Activated CD4-positive, alpha-beta T cell treated with anti-CD3 and anti-CD28 coated beads, Interleukin-2, Interleukin-6, amounts not matched to agents 100 ng/mL and 50 ng/mL, durations not matched to agents 16 hours and 8 hours (primary cell): ENCODE measurements at regions not wholly inside any gene's neighbourhood (a gene's known extent, or its start where the extent isn't known, plus 50 kb on each side); places are given as distances from the start of the nearest gene placed in this dataset.
A peak's percentile ranks its signal among the peaks of the same experiment; 100 is the strongest.

ENCODE experiments used
- DNase-seq: peaks from one replicate; pipeline ENCODE4 v3.0.0-alpha.2; 2020

DNA sequence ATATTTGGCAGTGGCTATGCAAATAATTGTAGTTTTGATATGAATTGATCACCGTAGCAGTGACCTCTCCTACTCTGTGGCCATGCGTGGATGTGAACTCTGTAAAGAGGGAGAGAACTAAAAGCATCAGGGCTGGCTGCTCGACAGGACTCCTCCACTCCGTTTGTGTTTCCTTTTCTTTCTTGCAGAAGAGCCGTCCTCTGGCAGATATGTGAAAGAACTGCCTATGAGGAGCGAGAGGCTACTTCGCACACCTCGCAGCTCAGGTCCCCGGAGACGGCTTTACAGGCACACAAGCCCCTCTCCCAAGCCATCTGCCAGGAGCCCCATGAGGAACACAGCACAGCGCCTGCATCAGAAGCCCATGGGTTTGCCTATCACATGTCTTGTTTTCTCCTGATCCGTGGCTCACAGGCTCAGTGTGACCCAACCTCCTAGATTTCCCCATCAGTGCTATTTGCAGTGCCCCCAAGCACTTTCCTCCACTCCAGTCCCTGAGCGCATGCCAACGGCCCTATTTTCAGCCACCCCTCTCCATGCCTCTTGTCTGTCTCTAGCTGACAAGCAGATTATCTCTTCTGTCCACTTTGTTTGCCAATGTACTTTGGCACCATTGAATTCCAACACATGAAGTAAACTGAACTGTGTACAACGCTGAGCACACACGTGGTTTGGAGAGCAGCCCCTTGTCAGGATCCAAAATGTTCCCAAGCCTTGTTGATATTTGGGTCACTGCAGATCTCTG is 164.3 kb upstream of the AKR1E2 start:
- DNase-seq: no peak

DNA sequence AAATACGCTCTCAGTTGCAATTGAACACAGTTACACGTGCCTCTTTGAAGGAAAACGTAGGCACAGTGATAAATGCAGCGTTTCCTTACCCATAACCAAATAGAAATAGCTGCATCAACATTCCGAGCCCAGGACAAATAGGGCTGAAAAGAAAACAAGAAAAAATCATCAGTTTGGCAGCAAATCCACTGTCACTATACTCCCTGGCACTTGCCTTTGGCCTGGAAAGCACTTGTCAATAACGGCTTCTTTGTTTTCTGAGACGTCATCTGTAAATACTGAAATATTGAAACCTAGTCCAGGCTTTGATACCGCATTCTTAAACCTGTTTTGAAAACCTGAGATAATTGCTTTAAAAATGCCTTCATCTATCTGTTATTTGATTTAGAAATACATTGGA is 167.2 kb upstream of the AKR1E2 start:
- no peak for DNase-seq

DNA sequence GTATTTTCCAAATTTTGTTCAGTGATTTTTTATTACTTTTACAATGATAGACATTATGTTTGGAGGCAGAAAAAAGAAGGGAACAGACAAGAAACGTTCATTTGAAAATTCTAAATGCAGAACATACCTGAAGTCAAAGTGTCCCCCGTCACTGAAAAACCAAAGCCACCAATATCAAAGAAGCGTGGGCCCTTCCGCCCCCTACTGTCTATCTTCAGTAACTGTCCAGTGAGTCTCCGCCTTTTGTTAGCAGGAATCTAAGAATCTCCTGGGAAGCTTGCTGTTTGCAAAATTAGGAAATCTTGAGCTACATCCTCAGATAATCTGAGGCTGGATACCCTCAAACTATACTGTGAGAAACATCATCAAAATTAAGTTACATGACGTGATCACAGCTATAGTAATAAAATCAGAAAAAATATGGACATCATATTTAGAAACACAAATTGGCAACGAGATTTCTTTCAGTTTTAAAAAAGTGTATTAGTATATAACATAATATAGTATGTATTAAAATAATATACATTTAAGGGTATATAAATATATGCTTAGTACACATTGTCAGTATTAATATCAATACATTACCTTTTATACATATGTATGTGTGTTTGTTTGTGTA is 169.3 kb upstream of the AKR1E2 start:
- peak; percentile 60 for DNase-seq

DNA sequence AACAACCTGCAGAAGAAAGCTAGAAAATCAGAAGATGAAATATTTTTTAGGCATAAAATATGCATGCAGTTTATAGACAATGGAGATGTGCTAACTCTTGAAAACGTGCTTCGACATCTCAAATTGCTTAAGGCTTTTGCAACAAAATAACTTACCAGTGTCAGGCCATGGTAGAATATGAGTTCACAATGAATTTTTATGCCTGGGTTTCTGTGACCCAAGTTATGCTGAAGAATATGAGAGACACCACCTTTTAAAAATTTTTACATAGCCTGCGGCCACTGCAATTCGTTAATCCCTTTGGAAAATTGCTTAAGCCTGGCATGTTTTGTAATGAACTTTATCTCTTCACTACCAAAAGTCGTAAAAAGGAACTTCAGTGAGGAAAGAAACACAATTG is 170.1 kb upstream of the AKR1E2 start:
- DNase-seq: no peak

DNA sequence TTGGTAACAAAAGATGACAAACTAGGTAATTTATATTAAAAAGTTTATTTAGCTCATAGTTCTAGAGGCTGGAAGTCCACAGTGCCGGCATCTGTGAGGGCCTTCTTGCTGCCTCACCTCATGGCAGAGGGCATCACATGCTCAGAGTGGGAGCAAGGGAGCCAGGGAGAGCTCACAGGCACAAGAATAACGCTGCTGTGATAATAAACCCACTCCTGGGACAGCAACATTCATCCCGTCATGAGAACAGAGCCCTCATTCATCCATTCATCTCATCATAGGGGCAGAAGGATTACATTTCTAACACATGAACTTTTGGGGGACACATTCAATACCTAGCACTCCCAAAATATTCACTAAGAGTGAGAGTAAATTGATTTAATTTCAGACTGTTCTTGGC is 170.6 kb upstream of the AKR1E2 start:
- no peak for DNase-seq

DNA sequence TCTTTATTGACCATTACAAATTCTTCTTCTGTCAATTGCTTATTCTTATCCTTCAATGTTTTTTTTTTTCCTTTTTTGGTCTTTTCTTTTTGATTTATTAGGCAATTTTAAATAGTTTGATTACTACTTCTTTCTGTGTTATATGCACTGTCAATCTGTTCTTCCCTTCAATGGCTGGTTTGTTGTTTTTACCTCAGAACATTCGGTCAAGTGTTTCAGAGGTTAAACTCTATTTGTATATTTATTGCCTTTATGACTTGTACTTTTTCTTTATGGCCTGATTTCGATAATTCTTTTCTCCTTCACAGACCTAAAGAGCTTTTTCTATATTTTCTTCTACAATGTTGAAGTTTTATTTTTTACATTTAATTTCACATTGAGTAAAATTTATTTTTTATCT is 171.5 kb upstream of the AKR1E2 start:
- no peak for DNase-seq

DNA sequence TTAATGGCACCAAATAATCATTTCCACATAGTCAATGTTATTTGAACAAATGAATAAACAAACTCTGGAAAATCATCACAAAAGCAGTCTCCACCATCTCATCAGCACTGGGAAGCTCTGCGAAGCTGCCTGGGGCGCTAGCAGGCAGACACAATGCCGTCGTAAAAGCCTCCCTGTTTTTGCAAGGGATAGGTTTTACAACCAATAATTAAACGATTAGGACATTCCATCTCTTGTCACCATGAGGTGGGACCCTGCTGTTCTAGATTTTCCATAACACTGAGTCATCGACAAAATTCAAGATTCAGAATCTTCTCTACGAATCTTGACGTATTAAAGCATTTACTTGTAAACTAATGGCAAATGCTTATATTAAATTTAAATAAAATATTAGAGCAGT is 172.8 kb upstream of the AKR1E2 start:
- no peak for DNase-seq

DNA sequence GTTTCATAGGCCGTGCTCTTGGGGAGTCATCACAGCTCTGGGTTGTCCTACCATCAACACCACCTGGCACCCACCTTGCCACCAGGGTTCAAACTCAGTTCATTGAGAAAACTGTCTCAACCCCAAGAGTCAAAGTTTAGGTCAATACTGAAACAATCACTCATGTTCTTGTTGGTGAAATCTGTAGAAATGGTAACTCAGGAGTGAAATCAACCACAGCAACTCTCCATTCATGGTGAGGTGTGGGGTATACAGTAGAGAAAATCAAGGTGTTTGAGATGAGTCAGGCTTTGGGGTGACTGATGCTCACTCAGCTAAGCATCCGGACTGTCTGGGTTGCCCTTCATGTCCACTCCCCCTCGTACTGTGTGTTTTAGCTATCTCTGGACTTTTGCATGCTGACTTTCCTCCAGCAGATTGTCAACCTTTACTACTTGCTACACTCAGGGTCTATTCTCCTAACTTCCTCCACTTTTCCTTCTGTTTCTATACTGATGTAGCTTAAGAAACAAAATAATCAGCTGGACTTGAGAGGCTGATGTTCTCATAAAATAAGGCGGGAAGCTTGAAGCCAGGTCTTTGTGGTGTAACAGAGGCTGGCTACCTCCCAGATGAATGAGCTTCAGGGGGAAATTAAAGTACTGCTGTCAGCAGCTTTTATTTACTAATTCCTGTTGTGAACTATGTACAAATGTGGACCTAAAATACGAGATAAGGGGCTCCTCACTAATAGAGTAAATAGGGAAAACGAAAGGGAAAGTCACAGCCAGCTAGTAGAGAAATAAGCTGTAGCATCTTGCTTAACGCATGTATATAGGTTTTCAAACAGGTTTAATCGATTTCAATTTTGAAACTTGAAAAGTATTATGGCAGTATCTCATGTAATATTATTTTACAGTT is 173.6 kb upstream of the AKR1E2 start:
- DNase-seq: peak; percentile 41

DNA sequence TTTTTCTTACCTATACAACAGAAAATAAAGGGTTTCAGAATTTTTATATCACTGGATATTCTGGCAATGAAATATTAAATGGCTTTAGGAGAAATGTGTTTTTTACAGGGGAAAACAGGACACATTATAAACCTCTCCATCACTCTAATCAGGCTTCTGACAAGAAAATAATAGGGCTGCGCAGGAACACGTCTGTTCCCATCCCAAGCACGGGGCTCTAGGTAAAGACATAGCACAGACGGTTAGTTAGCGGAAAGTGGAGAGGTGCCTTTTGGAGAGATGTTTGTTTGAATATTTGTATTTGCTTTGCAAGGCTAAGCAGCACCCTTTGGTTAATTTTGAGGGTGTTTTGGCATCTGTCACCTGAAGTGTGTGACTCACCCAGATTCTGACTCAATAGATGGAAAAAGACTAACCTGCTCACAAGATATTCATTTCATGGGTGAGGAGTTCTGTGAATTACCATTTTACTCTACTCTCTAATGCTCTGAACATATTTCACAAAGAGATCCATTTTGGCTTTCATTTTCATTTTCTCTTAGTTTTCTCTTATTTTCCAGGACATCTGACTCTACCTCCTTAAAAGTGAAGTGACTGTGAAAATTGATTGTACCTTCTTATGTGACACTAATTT is 174.5 kb upstream of the AKR1E2 start:
- DNase-seq: peak; percentile 52

DNA sequence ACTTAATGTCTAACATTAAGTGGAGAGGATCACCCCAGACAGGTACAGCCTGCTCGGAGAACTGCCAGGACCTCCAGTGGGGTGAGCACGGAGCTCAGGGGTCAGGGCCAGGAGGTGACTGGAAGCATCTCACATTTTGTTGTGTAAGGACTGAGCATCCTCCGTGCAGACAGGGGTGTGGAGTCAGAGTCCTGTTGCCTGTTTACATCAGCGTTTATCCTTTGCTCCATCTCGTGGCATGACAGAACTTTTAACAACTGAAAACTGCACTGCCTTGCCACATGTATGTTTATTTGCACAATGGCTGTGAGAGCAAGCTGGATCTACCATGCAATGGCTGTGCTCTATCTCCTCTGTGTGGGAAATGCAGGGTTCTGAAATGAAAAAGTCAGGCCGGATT is 175.4 kb upstream of the AKR1E2 start:
- DNase-seq: no peak

DNA sequence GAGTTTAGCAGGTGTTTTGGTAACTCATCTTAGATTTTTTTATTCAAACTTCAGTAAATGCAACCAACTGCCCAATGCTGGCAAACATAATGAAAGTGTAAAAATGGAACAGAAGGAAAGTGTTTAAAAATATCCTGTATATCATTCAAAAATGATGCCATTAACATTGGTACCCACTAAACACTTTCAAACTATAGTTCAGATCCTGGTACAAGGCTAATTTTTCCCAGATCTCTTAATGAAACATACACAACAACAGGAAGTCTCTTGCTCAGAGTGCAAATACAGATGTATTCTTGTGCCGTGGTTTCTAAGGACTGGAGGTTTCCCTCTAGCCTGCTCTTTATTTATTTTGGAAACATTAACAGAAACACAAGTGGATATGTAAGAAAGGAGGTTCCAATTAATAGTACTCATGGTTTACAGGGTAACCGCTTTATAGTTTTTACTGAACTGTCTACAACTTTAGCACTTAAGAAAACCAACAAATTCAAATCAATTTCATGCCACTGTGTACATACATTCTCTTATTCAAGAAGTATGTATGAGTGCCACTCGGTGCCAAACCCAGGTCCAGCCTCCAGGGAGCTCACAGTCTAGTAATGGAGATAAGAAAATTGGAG is 176.0 kb upstream of the AKR1E2 start:
- no peak for DNase-seq

DNA sequence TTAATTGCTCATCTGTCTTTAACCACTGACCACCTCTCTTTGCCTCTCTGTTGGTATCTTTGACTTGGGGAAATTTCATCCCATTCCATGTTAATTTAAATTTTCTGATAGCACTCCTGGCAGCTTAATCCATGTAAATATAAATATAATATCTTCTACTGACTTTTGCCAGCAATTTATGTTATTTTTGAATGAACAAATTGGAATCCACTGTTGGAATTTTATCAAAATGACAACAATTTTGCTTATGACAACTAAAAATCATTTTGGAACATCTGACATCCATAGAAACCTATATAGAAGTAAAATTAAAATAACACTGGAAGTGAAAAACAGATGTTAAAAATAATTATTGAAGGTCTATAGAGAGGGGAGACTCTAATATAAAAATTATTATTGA is 176.5 kb upstream of the AKR1E2 start:
- DNase-seq: no peak

DNA sequence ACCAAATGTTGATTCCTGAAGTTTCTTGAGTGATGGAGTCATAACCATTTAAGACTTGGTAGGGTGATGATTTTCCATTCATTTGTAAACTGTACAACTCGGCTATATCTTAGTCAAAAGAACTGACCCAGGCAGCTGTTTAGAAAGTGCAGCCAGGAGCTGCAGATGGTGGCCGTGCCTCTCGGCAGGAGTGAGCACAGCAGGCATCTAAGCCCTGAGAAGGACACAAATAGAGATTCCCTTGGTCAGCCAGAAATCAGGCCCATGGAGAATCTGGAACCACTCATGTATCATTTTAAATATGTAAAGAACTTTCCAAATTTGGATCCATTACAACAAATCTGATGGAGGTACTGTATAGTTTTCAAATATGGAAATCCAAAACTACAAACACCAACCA is 177.0 kb upstream of the AKR1E2 start:
- DNase-seq: no peak

DNA sequence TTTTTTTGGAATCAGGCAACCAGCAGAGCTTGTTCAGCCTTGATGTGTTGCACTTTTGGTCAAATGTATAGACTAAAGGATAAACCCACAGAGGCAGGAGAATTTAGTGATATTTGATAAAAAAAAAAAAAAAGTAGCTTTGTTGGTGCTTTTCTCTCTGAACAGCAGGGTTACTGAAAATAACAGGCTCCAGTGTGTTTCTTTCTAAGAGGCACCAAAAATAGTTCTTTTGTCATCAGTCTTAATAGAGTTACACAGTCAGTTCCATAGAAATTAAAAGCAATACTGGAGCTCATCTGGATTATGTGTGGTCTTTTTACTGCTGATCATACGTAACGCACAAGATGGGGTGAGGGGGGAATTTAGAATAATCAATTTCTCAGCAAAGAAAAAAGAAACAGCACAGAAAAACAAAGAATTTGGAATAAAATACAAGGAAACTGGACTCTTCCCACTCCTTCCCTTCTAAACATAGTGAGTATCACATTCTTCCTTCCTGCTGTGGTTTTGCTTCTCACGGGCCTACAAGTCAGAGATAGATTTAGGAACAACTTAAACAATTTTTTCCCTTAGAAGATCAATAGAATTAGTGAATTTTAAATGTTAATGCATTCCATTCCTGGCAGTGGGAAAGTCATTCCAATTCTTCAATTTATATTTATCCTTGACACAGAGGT is 178.8 kb upstream of the AKR1E2 start:
- no peak for DNase-seq

DNA sequence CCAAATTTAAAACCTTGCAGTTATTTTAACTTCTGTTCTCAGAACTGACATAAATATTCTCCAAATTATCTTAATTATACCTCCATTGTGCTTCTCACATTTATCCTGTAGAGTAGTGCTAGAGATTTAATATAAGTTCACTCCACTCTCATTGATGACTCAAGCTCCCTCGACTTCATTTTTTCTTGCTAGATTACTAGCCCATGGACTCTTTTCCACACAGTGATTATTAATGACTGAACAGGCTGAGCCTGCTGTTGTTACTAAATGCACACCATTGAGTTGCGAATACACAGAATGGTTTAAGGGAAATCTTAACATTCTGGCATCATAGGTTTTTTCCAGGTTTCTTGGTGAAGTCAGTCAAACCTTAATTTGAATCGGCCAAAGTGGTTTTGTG is 179.5 kb upstream of the AKR1E2 start:
- no peak for DNase-seq

DNA sequence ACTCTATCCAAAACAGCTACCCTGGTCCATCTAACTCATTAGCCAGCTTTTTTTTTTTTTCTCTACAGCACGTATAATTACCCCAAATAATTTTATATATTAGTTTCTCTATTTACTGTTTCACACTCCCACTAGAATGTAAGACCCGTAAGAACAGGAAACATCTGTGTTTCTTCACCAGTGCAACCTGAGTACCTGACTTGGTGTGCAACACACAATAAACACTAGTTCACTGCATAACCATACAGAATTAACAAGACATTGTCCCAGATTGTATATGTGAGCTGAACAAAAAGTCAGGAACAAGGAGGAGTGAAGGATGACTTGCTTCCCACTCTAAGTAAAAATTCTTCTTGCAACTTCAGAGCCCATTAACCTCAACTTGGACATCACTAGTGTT is 180.2 kb upstream of the AKR1E2 start:
- DNase-seq: no peak

DNA sequence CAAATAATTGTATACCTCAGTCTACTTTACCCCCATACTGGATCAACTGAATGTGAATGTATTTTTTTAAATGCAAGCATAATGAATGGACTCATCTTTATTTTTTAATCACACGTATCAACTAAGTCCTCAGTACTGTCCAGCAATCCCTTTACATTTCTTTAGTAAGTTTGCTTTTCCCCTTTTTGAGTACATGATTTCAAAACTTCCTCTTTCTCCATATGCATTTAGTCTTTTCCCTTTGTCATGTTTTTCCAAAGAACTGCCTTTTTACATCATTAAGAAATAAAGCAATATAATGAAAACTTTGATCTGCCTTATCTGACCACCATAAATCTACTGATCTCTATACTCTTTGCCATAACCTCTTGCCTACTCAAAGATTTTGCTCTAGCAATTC is 182.5 kb upstream of the AKR1E2 start:
- no peak for DNase-seq

DNA sequence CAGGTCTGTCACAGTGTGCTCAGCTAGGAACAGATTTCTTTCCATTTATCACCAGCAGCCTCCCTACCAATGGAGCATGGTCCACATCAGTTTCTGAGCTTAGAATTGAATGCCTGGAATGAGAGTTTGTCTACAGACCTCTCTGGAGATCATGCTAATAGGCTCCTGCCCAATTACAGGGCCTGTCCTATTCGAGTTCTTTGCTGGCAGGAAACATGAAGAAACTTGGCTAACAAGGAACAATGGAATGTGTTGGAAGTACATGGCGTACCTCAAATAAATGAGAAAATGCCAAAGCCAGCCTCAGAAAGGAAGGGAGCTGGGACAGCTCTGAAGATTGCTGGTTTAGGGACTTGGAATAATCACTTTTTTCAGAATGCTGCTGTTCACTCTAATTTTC is 186.0 kb upstream of the AKR1E2 start:
- no peak for DNase-seq

DNA sequence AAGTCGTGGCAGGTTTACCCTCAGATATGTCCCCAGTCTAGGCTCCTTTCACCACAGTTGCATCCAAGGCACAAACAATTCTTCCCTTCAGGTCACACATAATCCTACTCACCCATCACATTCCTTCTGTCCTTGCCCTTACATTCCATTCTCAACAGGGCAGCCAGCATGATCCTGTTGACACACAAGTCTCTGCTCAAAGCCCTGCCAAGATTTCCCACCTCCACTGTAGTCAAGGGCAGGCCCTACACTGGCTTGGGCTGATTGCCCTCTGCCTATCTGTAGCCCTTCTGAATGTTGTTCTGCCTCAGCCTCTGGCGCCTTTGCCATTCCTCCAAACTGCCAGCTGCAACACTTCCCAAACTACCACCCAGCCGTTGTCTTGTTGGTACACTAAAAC is 187.9 kb upstream of the AKR1E2 start:
- no peak for DNase-seq

DNA sequence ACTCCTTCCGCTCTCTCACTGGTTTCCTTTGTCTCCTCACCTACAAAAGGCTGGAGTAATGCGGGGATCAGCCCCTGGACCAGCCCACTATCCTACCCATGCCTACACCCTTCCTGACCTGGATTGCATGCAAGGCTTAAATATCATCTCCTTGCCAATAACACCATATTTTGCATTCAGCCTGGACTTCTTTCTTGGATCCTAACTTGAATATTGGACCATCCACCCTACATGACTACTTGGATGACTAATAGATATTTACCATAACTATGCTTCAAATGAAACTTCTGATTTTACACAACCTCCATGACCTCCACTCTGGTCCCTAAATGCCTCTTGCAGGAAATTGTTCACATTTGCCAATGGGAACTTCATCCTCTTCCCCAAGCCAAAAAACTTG is 188.3 kb upstream of the AKR1E2 start:
- DNase-seq: no peak

DNA sequence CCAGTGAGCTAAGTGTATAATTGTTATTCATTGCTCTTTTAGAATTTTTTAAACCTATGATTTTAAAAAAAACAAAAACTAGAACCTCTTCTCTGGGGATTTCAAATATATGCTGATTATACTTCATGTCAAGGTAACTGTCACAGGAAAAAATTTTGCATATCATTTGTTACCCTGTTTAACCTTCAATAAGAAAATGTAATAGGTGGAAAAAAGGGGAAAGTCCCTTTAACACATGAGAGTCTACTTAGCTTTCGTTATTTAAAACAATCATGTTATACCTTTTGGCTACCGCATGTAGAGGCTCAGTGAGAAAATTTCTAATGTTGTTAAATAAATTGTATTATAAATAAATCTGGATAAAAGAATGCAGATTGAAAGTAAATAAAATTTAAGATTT is 190.1 kb upstream of the AKR1E2 start:
- DNase-seq: no peak

DNA sequence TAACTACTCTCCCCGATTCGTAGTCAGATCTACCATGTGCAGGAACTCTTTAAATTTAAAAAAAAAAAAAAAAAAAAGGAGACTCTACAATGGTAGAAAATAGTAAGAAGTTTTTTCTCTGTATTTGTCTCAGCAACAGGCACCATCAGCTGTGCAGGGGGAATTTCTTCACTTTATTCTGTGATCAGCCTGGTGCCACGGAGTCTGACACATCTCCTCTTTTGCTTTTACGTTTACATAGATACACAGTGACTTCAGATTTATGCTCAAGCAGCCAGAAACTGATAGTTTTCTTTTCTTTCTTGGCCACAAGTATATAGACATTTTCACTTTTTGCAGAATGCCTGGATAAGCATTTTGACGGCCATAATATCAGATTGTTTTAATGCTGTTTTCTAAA is 190.6 kb upstream of the AKR1E2 start:
- no peak for DNase-seq

DNA sequence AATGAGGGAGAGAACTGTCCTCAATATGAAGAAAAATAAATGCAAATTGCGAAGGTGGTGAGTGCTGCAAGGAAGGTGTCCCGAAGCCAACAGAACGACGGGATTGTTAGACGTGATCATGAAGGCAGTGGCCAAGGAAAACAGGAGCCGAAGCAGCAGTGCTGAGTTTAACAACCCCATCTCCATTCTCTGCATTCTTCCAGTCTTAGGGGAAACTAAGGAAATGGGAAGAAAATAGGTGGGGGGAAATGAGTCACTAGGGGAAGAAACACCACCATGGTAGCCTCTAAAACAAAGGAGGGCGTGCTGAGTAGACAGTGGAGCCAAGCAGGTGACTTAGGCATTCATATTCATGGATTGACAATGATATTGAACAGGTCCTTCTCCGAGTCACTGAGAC is 192.2 kb upstream of the AKR1E2 start:
- no peak for DNase-seq
